GM21360 (cell line): ENCODE measurements at regions not wholly inside any gene's neighbourhood (a gene's known extent, or its start where the extent isn't known, plus 50 kb on each side); places are given as distances from the start of the nearest gene placed in this dataset.

ENCODE experiments used
- ATAC-seq: cut with Tn5 transposase; IDR thresholded peaks from one replicate; pipeline ENCODE4 v1.9.1; 2021; ENCODE audit warnings: mild to moderate bottlenecking, moderate library complexity; ENCODE audit not compliant: unreplicated experiment

- ATAC-seq: no peak
These were observed 680.0 kb downstream of the BRD1 start for GRCh38 chr22:49147617-49148175.

GRCh38 chr22:49147171-49147570 lies 680.5 kb downstream of the BRD1 start:
- ATAC-seq: no peak

GRCh38 chr22:49146511-49146910 lies 681.2 kb downstream of the BRD1 start:
- no peak for ATAC-seq

GRCh38 chr22:49143812-49144211 lies 683.9 kb downstream of the BRD1 start:
- no peak for ATAC-seq

GRCh38 chr22:49142891-49143290 lies 684.8 kb downstream of the BRD1 start:
- no peak for ATAC-seq

- no peak for ATAC-seq
These were observed 685.4 kb downstream of the BRD1 start for GRCh38 chr22:49142296-49142695.

GRCh38 chr22:49141761-49142160 lies 685.9 kb downstream of the BRD1 start:
- no peak for ATAC-seq

GRCh38 chr22:49140911-49141665 lies 686.6 kb downstream of the BRD1 start:
- ATAC-seq: no peak

GRCh38 chr22:49139492-49140151 lies 688.1 kb downstream of the BRD1 start:
- no peak for ATAC-seq

GRCh38 chr22:49138250-49138790 lies 689.4 kb downstream of the BRD1 start:
- ATAC-seq: no peak

GRCh38 chr22:49137206-49137840 lies 690.4 kb downstream of the BRD1 start:
- no peak for ATAC-seq

GRCh38 chr22:49136816-49137180 lies 690.9 kb downstream of the BRD1 start:
- no peak for ATAC-seq

- ATAC-seq: no peak
These were observed 691.4 kb downstream of the BRD1 start for GRCh38 chr22:49136041-49136815.

GRCh38 chr22:49134076-49134475 lies 693.6 kb downstream of the BRD1 start:
- no peak for ATAC-seq

- no peak for ATAC-seq
These were observed 694.1 kb downstream of the BRD1 start for GRCh38 chr22:49133541-49133940.

- ATAC-seq: no peak
These were observed 695.7 kb downstream of the BRD1 start for GRCh38 chr22:49132009-49132408.

GRCh38 chr22:49129736-49130135 lies 697.9 kb downstream of the BRD1 start:
- ATAC-seq: no peak

- no peak for ATAC-seq
These were observed 698.8 kb downstream of the BRD1 start for GRCh38 chr22:49128874-49129273.

- no peak for ATAC-seq
These were observed 703.1 kb downstream of the BRD1 start for GRCh38 chr22:49124608-49125007.

GRCh38 chr22:49123621-49124192 lies 704.0 kb downstream of the BRD1 start:
- no peak for ATAC-seq
